HT-29 (cell line): ENCODE measurements at regions not wholly inside any gene's neighbourhood (a gene's known extent, or its start where the extent isn't known, plus 50 kb on each side); places are given as distances from the start of the nearest gene placed in this dataset.

Source experiments
- DNase-seq: peaks from one replicate; pipeline ENCODE4 v3.0.0-alpha.2; 2015; ENCODE audit warnings: low spot score

DNA sequence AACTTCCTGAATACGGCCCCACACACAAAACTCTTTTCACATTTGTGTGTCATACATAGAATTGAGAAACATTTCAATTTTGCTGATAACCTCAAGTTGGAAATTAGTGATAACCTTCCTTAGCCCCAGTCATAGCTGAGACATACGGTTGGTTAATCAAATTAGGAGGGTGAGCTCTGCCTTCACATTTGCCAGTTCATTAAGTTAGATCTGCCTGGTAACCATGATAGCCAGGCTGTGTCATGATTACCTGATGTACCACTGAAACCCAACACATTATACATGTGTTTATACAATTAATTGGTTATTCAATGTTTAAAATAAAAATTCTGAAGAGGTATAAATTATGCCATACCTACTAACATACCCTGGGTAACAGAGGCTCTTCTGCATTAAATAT, 60.8 kb upstream of the RAB11FIP2 start:
- DNase-seq = no peak

DNA sequence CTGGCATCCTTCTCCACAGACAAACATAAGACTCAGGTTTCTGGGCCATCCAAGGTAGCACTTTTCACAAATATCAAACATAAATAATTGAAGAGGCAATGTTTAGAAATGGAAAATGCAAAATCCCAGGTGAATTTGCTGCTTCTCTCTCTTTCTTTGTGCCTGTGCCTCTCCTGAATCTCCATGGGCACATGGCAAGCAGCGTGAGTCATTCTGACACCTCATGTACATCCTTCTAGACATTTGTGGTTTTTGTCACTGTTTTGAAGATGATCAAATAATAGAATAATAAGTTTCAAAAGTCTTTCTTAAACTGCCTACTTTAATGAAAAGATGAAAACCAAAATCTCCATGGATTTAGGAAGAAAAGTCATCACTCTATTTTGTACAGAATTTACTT, 60.3 kb upstream of the RAB11FIP2 start:
- DNase-seq = no peak

DNA sequence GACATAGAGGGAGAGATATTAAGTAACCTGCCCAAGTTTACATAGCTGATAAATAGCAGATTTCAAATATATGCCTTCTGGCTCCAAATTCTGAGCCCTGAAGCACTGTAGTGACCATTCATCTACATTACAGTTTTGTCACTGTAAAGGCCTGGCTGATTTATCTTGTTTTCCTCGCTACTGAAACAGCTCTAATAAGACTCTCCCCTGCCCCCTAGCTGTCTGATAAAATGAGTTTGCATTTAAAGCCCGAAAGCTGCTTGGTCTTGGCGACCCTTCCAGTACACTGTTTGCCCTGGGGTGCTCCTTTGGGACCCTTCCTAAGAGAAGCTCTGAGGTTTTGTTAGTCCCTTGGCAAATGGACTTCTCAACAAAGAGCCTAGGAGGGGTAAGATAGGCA, 59.7 kb upstream of the RAB11FIP2 start:
- DNase-seq = peak; percentile 45

DNA sequence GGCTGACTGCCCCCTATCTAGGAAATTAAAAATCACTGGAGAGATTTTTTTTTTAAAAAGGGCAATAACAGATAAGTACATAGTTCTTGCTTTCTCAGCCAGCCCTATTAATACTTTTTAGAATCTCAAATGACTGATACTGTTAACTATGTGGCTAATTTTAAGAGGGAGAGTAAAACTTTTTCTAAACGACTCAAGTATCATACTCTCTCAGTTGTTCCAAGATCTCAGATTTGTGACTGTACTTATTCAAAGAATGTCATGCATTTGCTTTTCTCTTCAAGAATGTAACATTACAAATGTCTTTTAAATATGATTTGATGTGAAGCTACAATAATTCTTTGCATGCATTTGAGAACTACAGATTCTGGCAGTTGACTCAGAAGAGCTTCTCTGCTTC, 55.4 kb upstream of the RAB11FIP2 start:
- DNase-seq = no peak

DNA sequence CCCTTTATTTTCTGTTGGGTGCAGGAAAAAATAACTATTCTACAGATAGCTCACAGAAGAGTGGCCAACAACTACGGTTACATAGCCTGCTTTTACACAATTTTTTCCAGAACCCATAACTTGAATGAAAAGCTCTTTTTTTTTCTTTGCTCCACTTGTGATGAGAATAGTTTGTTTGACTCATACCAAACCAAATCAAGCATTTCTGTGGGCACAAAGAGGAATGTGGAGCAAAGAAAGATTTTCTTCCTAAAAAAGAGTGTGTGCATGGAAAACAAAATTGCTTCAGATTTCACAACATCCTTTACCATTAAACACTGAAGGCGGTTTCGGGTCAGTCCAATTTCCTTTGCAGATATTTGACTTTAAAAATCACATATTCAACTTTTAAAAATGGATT, 54.8 kb upstream of the RAB11FIP2 start:
- no peak for DNase-seq
